ENCODE measurements at regions not wholly inside any gene's neighbourhood (a gene's known extent, or its start where the extent isn't known, plus 50 kb on each side); places are given as distances from the start of the nearest gene placed in this dataset.

DNA sequence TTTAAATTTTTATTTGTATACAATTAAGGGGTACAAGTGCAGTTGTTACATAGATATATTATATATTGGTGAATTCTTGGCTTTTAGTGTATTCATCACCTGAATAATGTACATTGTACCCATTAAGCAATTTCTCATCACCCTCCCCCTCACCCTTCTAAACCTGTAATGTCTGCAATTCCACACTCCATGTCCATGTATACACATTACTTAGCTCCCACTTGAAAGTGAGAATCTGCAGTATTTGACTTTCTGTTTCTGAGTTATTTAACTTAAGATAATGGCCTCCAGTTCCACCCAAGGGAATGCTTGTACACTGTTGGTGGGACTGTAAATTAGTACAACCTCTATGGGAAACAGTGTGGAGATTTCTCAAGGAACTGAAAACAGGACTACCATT is 383.2 kb upstream of the KCNMB2 start:
- no TSS peak for BruUV-seq (replicated peaks)
- Mint-ChIP-seq H3K27me3 (ENCODE audit: insufficient read depth, unreplicated experiment) (no peaks in the 10 kb centered on the region), H3K9me3 (ENCODE audit: unreplicated experiment) (no peaks in the 10 kb centered on the region), H3K36me3 (ENCODE audit: insufficient read depth, unreplicated experiment) (no peaks in the 10 kb centered on the region), H3K4me3 (ENCODE audit: unreplicated experiment) (no peak overlapping the region), H3K4me1 (ENCODE audit: low read depth, unreplicated experiment) (no peaks in the 10 kb centered on the region), H3K27ac (ENCODE audit: unreplicated experiment) (no peak overlapping the region)
- CTCF ChIA-PET: no interaction called here
- Histone ChIP-seq H3K4me3 (ENCODE audit: low read depth, low read length) (no peak overlapping the region), H3K4me1 (no peaks in the 10 kb centered on the region), H3K36me3 (ENCODE audit: control insufficient read depth, insufficient read depth, low read length) (no peaks in the 10 kb centered on the region), H3K9me3 (no peaks in the 10 kb centered on the region), H3K27me3 (replicated peaks; ENCODE audit: control insufficient read depth, insufficient read depth, low read length) (no peaks in the 10 kb centered on the region)
- intact Hi-C loops (cut with micrococcal nuclease; ENCODE audit: unreplicated experiment): loop anchor here (10.0 kb wide), 2 partner anchors 172 to 232 kb away; no protein-coding TSS in a partner anchor
- peak in 1 of 2 experiments; percentile 16 for DNase-seq
- POLR2A ChIA-PET: no interaction called here
- TF ChIP-seq, protein P1, sequence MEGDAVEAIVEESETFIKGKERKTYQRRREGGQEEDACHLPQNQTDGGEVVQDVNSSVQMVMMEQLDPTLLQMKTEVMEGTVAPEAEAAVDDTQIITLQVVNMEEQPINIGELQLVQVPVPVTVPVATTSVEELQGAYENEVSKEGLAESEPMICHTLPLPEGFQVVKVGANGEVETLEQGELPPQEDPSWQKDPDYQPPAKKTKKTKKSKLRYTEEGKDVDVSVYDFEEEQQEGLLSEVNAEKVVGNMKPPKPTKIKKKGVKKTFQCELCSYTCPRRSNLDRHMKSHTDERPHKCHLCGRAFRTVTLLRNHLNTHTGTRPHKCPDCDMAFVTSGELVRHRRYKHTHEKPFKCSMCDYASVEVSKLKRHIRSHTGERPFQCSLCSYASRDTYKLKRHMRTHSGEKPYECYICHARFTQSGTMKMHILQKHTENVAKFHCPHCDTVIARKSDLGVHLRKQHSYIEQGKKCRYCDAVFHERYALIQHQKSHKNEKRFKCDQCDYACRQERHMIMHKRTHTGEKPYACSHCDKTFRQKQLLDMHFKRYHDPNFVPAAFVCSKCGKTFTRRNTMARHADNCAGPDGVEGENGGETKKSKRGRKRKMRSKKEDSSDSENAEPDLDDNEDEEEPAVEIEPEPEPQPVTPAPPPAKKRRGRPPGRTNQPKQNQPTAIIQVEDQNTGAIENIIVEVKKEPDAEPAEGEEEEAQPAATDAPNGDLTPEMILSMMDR (IDR thresholded peaks at IDR 0.05; ENCODE audit: insufficient read depth in 1 of 2, low read depth in 1 of 2, low read length in 1 of 2, severe bottlenecking in 1 of 2, unreplicated experiment in 1 of 2): no peak

DNA sequence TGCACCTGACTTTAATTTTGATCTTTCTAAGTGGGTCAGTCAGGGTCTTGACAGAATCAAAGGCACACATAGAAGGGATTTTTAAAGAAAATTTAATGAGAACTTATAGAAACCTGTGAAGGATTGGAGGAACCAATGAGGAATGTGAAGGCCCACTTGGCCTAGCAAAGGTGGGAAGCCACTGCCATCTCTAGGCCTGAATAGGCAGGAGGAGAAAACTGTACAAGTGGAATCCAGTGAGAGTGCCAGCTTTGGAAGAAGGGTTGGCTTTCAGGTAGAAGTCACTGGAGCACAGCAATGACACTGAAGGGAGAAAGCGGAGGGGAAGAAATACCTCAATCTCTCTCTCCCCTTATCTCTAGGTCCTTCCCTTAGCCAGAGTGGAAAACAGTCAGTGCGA is 380.7 kb upstream of the KCNMB2 start:
- Histone ChIP-seq H3K4me1 (no peaks in the 10 kb centered on the region), H3K9me3 (no peaks in the 10 kb centered on the region), H3K4me3 (ENCODE audit: low read depth, low read length) (no peak overlapping the region), H3K36me3 (ENCODE audit: control insufficient read depth, insufficient read depth, low read length) (no peaks in the 10 kb centered on the region), H3K27me3 (replicated peaks; ENCODE audit: control insufficient read depth, insufficient read depth, low read length) (no peaks in the 10 kb centered on the region)
- CTCF ChIA-PET: no interaction called here
- Mint-ChIP-seq H3K4me3 (ENCODE audit: unreplicated experiment) (no peak overlapping the region), H3K27ac (ENCODE audit: unreplicated experiment) (no peak overlapping the region), H3K9me3 (ENCODE audit: unreplicated experiment) (no peaks in the 10 kb centered on the region), H3K27me3 (ENCODE audit: insufficient read depth, unreplicated experiment) (no peaks in the 10 kb centered on the region), H3K36me3 (ENCODE audit: insufficient read depth, unreplicated experiment) (no peaks in the 10 kb centered on the region), H3K4me1 (ENCODE audit: low read depth, unreplicated experiment) (no peaks in the 10 kb centered on the region)
- intact Hi-C loops (cut with micrococcal nuclease; ENCODE audit: unreplicated experiment): loop anchor here (10.0 kb wide), 2 partner anchors 169 to 229 kb away; no protein-coding TSS in a partner anchor
- DNase-seq: peak in 1 of 2 experiments; percentile 35
- no TSS peak for BruUV-seq (replicated peaks)
- TF ChIP-seq, protein P1 (IDR thresholded peaks at IDR 0.05; ENCODE audit: insufficient read depth in 1 of 2, low read depth in 1 of 2, low read length in 1 of 2, severe bottlenecking in 1 of 2, unreplicated experiment in 1 of 2): peak in 1 of 2 experiments; percentile 21
- POLR2A ChIA-PET: no interaction called here

DNA sequence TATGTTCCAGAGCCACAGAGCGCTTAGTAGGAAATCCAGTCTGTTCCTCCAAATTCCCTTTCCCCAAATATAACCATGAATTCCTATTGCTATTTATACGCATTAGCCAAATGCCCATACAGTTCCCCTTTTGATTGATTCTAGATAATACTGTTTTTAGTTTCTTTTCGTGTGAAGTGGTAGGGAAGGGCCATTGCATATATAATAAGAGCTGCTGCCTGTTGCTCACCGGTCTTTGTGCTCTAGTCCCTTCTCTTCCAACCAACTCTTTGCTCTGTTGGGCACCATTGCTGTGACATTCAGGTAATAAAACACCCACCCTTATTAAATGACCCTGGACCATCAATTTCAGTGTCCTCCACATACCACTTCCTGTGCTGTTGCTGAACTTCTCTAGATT is 379.9 kb upstream of the KCNMB2 start:
- H3K4me3 ChIP-seq (ENCODE audit: low read depth, low read length): no peak overlapping the region
- TF ChIP-seq, protein P1 (IDR thresholded peaks at IDR 0.05; ENCODE audit: insufficient read depth in 1 of 2, low read depth in 1 of 2, low read length in 1 of 2, severe bottlenecking in 1 of 2, unreplicated experiment in 1 of 2): no peak
- no peak overlapping the region for H3K4me3 Mint-ChIP-seq (ENCODE audit: unreplicated experiment)
- H3K4me1 Mint-ChIP-seq (ENCODE audit: low read depth, unreplicated experiment): no peaks in the 10 kb centered on the region
- no peaks in the 10 kb centered on the region for H3K27me3 ChIP-seq (replicated peaks; ENCODE audit: control insufficient read depth, insufficient read depth, low read length)
- no peak for DNase-seq
- no peak overlapping the region for H3K27ac Mint-ChIP-seq (ENCODE audit: unreplicated experiment)
- H3K36me3 Mint-ChIP-seq (ENCODE audit: insufficient read depth, unreplicated experiment): no peaks in the 10 kb centered on the region
- no peaks in the 10 kb centered on the region for H3K36me3 ChIP-seq (ENCODE audit: control insufficient read depth, insufficient read depth, low read length)
- intact Hi-C loops (cut with micrococcal nuclease; ENCODE audit: unreplicated experiment): loop anchor here (10.0 kb wide), 2 partner anchors 168 to 228 kb away; no protein-coding TSS in a partner anchor
- no peaks in the 10 kb centered on the region for H3K27me3 Mint-ChIP-seq (ENCODE audit: insufficient read depth, unreplicated experiment)
- ChIA-PET CTCF (no interaction called here), POLR2A (no interaction called here)
- no peaks in the 10 kb centered on the region for H3K4me1 ChIP-seq
- H3K9me3 Mint-ChIP-seq (ENCODE audit: unreplicated experiment): no peaks in the 10 kb centered on the region
- no TSS peak for BruUV-seq (replicated peaks)
- H3K9me3 ChIP-seq: no peaks in the 10 kb centered on the region

All from Caco-2 (cell line).